NOMO-1 treated with dmso at 0.1 percent for 144 hours (cell line): ENCODE measurements at regions not wholly inside any gene's neighbourhood (a gene's known extent, or its start where the extent isn't known, plus 50 kb on each side); places are given as distances from the start of the nearest gene placed in this dataset.
"Not testable (repeated sequence)": the region's sequence is repeated elsewhere in the genome, so short reads cannot be mapped to it uniquely, and the experiment has no call there.

Experiments used
- DNase-seq: peaks from one replicate; lab custom pipeline; 2025; ENCODE audit not compliant: unreplicated experiment; lab: John Stamatoyannopoulos, UW

- no peak for DNase-seq
These were observed 129.3 kb downstream of the LNPK start for GRCh38 chr2:175872721-175873120.

- DNase-seq = no peak
These were observed 130.1 kb downstream of the LNPK start for GRCh38 chr2:175872005-175872348.

- no peak for DNase-seq
These were observed 130.6 kb downstream of the LNPK start for GRCh38 chr2:175871331-175872004.

- no peak for DNase-seq
These were observed 136.4 kb downstream of the LNPK start for GRCh38 chr2:175865716-175866115.

GRCh38 chr2:175864137-175864850 lies 137.8 kb downstream of the LNPK start:
- no peak for DNase-seq

- DNase-seq = no peak
These were observed 140.1 kb downstream of the LNPK start for GRCh38 chr2:175861958-175862357.

- no peak for DNase-seq
These were observed 146.1 kb downstream of the LNPK start for GRCh38 chr2:175855794-175856453.

GRCh38 chr2:175855236-175855635 lies 146.8 kb downstream of the LNPK start:
- no peak for DNase-seq

GRCh38 chr2:175854665-175855064 lies 147.4 kb downstream of the LNPK start:
- DNase-seq = no peak

GRCh38 chr2:175854129-175854528 lies 147.9 kb downstream of the LNPK start:
- no peak for DNase-seq

- DNase-seq = no peak
These were observed 148.5 kb downstream of the LNPK start for GRCh38 chr2:175853616-175853890.

- DNase-seq = no peak
These were observed 149.0 kb downstream of the LNPK start for GRCh38 chr2:175852879-175853615.

- no peak for DNase-seq
These were observed 154.9 kb downstream of the LNPK start for GRCh38 chr2:175847128-175847527.

GRCh38 chr2:175844169-175844568 lies 157.9 kb downstream of the LNPK start:
- no peak for DNase-seq

- no peak for DNase-seq
These were observed 158.4 kb downstream of the LNPK start for GRCh38 chr2:175843625-175844024.

GRCh38 chr2:175842996-175843395 lies 159.1 kb downstream of the LNPK start:
- DNase-seq = no peak

GRCh38 chr2:175840765-175841164 lies 161.3 kb downstream of the LNPK start:
- not testable (repeated sequence) for DNase-seq

GRCh38 chr2:175840256-175840655 lies 161.8 kb downstream of the LNPK start:
- DNase-seq = no peak

- DNase-seq = no peak
These were observed 163.1 kb downstream of the LNPK start for GRCh38 chr2:175838979-175839378.

- DNase-seq = no peak
These were observed 165.0 kb downstream of the LNPK start for GRCh38 chr2:175837046-175837445.

GRCh38 chr2:175836361-175836760 lies 165.7 kb downstream of the LNPK start:
- DNase-seq = no peak

- no peak for DNase-seq
These were observed 167.6 kb downstream of the LNPK start for GRCh38 chr2:175834477-175834876.
